ENCODE measurements at regions not wholly inside any gene's neighbourhood (a gene's known extent, or its start where the extent isn't known, plus 50 kb on each side); places are given as distances from the start of the nearest gene placed in this dataset.

DNA sequence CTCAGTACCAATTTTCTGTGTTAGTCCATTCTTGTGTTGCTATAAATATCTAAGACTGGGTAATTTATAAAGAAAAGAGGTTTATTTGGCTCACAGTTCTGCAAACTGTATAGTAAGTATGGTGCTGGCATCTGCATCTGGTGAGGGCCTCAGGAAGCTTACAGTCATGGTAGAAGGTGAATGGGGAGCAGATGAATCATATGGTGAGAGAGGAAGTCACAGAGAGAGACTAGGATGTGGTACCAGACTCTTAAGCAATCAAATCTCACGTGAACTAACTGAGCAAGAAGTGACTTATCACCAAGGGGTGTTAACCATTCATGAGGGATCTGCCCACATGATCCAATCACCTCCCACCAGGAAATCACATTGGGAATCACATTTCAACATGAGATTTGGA is 60.8 kb upstream of the ZBED5 start:
- TF ChIP-seq, protein P1, sequence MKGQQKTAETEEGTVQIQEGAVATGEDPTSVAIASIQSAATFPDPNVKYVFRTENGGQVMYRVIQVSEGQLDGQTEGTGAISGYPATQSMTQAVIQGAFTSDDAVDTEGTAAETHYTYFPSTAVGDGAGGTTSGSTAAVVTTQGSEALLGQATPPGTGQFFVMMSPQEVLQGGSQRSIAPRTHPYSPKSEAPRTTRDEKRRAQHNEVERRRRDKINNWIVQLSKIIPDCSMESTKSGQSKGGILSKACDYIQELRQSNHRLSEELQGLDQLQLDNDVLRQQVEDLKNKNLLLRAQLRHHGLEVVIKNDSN (IDR thresholded peaks at IDR 0.05) = no peak
- TF ChIP-seq EGR1 (IDR thresholded peaks at IDR 0.05) (no peak), TAF1 (IDR thresholded peaks at IDR 0.05; ENCODE audit: low read depth) (no peak), CEBPB (IDR thresholded peaks at IDR 0.05) (no peak), TEAD4 (IDR thresholded peaks at IDR 0.05) (no peak), EP300 (IDR thresholded peaks at IDR 0.05; ENCODE audit: borderline replicate concordance) (no peak), ZBTB7A (IDR thresholded peaks at IDR 0.05; ENCODE audit: low read depth) (no peak), RAD21 (IDR thresholded peaks at IDR 0.05; ENCODE audit: low read depth) (no peak), FOXM1 (IDR thresholded peaks at IDR 0.05; ENCODE audit: borderline replicate concordance, low read depth) (no peak), REST (IDR thresholded peaks at IDR 0.05; ENCODE audit: low read depth) (no peak), TCF12 (IDR thresholded peaks at IDR 0.05; ENCODE audit: low read depth) (no peak), CREB1 (IDR thresholded peaks at IDR 0.05; ENCODE audit: low read depth) (no peak), NFIC (IDR thresholded peaks at IDR 0.05) (no peak), YY1 (IDR thresholded peaks at IDR 0.05; ENCODE audit: low read depth) (no peak)
- TF ChIP-seq, protein P2, sequence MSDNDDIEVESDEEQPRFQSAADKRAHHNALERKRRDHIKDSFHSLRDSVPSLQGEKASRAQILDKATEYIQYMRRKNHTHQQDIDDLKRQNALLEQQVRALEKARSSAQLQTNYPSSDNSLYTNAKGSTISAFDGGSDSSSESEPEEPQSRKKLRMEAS (IDR thresholded peaks at IDR 0.05) = no peak

DNA sequence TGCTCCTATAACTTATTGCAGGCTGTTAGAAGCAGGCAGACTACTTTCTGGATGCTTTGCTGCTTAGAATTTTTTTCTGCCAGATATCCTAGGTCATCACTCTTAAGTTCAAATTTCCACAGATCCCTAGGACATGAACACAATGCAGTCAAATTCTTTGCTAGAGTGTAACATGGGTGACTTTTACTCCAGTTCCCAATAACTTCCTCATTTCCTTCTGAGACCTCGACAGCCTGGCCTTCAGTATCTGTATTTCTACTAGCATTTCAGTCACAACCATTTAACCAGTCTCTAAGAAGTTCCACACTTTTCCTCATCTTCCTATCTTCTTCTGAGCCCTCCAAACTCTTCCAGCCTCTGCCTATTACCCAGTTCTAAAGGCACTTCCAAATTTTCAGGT is 60.4 kb upstream of the ZBED5 start:
- TF ChIP-seq TCF12 (IDR thresholded peaks at IDR 0.05; ENCODE audit: low read depth) = no peak
- no peak for TF ChIP-seq TAF1 (IDR thresholded peaks at IDR 0.05; ENCODE audit: low read depth)
- TF ChIP-seq RAD21 (IDR thresholded peaks at IDR 0.05; ENCODE audit: low read depth) = no peak
- TF ChIP-seq YY1 (IDR thresholded peaks at IDR 0.05; ENCODE audit: low read depth) = no peak
- TF ChIP-seq, protein P1 (IDR thresholded peaks at IDR 0.05) = no peak
- no peak for TF ChIP-seq FOXM1 (IDR thresholded peaks at IDR 0.05; ENCODE audit: borderline replicate concordance, low read depth)

DNA sequence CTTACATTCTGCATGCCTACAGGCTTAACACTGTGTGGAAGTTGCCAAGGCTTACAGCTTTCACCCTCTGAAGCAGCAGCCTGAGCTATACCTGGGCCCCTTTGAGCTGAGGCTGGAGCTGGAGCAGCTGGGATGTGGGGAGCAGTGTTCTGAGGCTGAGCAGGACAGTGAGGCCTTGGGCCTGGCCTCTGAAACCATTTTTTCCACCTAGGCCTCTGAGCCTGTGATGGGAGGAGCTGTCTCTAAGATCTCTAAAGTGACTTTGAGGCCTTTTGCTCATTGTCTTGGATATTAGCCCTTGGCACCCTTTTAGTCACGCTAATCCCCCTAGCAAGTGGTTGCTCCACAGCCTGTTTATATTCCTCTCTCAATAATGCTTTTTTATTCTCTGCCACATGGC is 59.9 kb upstream of the ZBED5 start:
- TF ChIP-seq, protein P1 (IDR thresholded peaks at IDR 0.05) = no peak
- TF ChIP-seq CREB1 (IDR thresholded peaks at IDR 0.05; ENCODE audit: low read depth) = no peak
- no peak for TF ChIP-seq ZBTB7A (IDR thresholded peaks at IDR 0.05; ENCODE audit: low read depth)
- TF ChIP-seq EGR1 (IDR thresholded peaks at IDR 0.05) = no peak
- TF ChIP-seq TAF1 (IDR thresholded peaks at IDR 0.05; ENCODE audit: low read depth) = no peak
- TF ChIP-seq REST (IDR thresholded peaks at IDR 0.05; ENCODE audit: low read depth) = no peak
- TF ChIP-seq YY1 (IDR thresholded peaks at IDR 0.05; ENCODE audit: low read depth) = no peak

- no peak for TF ChIP-seq NFIC (IDR thresholded peaks at IDR 0.05)
- TF ChIP-seq TEAD4 (IDR thresholded peaks at IDR 0.05) = no peak
- TF ChIP-seq TCF12 (IDR thresholded peaks at IDR 0.05; ENCODE audit: low read depth) = no peak
- TF ChIP-seq YY1 (IDR thresholded peaks at IDR 0.05; ENCODE audit: low read depth) = no peak
- TF ChIP-seq EP300 (IDR thresholded peaks at IDR 0.05; ENCODE audit: borderline replicate concordance) = no peak
- no peak for TF ChIP-seq EGR1 (IDR thresholded peaks at IDR 0.05)
- no peak for TF ChIP-seq TAF1 (IDR thresholded peaks at IDR 0.05; ENCODE audit: low read depth)
- TF ChIP-seq, protein P1 (IDR thresholded peaks at IDR 0.05) = no peak
- TF ChIP-seq, protein P2 (IDR thresholded peaks at IDR 0.05) = no peak
- no peak for TF ChIP-seq REST (IDR thresholded peaks at IDR 0.05; ENCODE audit: low read depth)
- TF ChIP-seq CEBPB (IDR thresholded peaks at IDR 0.05) = no peak
- TF ChIP-seq ZBTB7A (IDR thresholded peaks at IDR 0.05; ENCODE audit: low read depth) = no peak
- no peak for TF ChIP-seq RAD21 (IDR thresholded peaks at IDR 0.05; ENCODE audit: low read depth)
- no peak for TF ChIP-seq FOXM1 (IDR thresholded peaks at IDR 0.05; ENCODE audit: borderline replicate concordance, low read depth)
- TF ChIP-seq CREB1 (IDR thresholded peaks at IDR 0.05; ENCODE audit: low read depth) = no peak
Observed at GRCh38 chr11:10916665-10917064, 58.8 kb upstream of the ZBED5 start.

All from Ishikawa (cell line).